Heart left ventricle (tissue), 16 donors: ENCODE measurements at regions not wholly inside any gene's neighbourhood (a gene's known extent, or its start where the extent isn't known, plus 50 kb on each side); places are given as distances from the start of the nearest gene placed in this dataset.

Source experiments
- ATAC-seq, 4 donors: fragments of 200-7000 bp; cut with Tn5 transposase; one replicate each; pipeline ENCODE4 v1.9.1; 2020 to 2022; ENCODE audit warnings: moderate library complexity in 4 of 4, mild to moderate bottlenecking in 3 of 4, moderate number of reproducible peaks in 1 of 4
- DNase-seq, 5 donors: peaks; one replicate each; pipeline ENCODE4 v3.0.0-alpha.2; 2020
- H3K27ac ChIP-seq, 12 donors: fragments of 200-600 bp; sonication (generic) in 4 of 12; one replicate each; pipeline versions ENCODE4 v1.5.0 to v1.8.0; 2016 to 2022; ENCODE audit warnings: mild to moderate bottlenecking in 2 of 12
- H3K27me3 ChIP-seq, 9 donors: fragments of 200-600 bp; sonication (generic) in 2 of 9; one replicate each; pipeline versions ENCODE4 v1.5.1 to v1.8.0; 2016 to 2022; ENCODE audit warnings: mild to moderate bottlenecking in 3 of 9
- H3K36me3 ChIP-seq, 9 donors: fragments of 200-600 bp; sonication (generic) in 2 of 9; one replicate each; pipeline versions ENCODE4 v1.5.0 to v1.8.0; 2018 to 2022; ENCODE audit warnings: mild to moderate bottlenecking in 2 of 9
- H3K4me1 ChIP-seq, 12 donors: fragments of 200-600 bp; sonication (generic) in 4 of 12; one replicate each; pipeline versions ENCODE4 v1.5.0 to v1.8.0; 2016 to 2022; ENCODE audit warnings: mild to moderate bottlenecking in 3 of 12
- H3K4me3 ChIP-seq, 12 donors: fragments of 200-600 bp; sonication (generic) in 4 of 12; one replicate each; pipeline versions ENCODE4 v1.5.0 to v1.8.0; 2017 to 2022; ENCODE audit warnings: mild to moderate bottlenecking in 9 of 12, moderate library complexity in 4 of 12
- H3K9me3 ChIP-seq, 12 donors: fragments of 200-600 bp; sonication (generic) in 4 of 12; one replicate each; pipeline versions ENCODE4 v1.5.0 to v1.8.0; 2016 to 2022; ENCODE audit warnings: mild to moderate bottlenecking in 1 of 12
- CTCF ChIP-seq, 12 donors: fragments of 200-600 bp; sonication (generic) in 4 of 12; IDR thresholded peaks; one replicate each; pipeline versions ENCODE4 v1.5.0 to v1.8.0; 2018 to 2022; ENCODE audit warnings: antibody characterized with exemption in 12 of 12, mild to moderate bottlenecking in 5 of 12
- POLR2A ChIP-seq, 2 donors: fragments of 450-650 bp; IDR thresholded peaks; one replicate each; pipeline ENCODE4 v1.6.1; 2017; ENCODE audit warnings: antibody characterized with exemption in 2 of 2, mild to moderate bottlenecking in 2 of 2, moderate library complexity in 2 of 2
- whole genome bisulfite sequencing, 4 donors: extraction: QIAGEN DNeasy Blood & Tissue Kit in 2 of 4; methylation state at CpG; one replicate each; pipeline versions ENCODE4 v1.1.5 to v1.1.7; 2013 to 2018; 5-methylcytosine and 5-hydroxymethylcytosine counted together
- intact Hi-C, 10 donors: fragments of 100-400 bp; cut with DNase I; formaldehyde crosslinking; loops; one replicate each; pipeline versions ENCODE4 v1.11.1 to v1.14.2; 2022
- donor health status: ischemic (EF 13 %, LVEDD 7.1; RV severe dilation, severe dysfunction).
- donor health status: healthy with polysubstance abuse.
- donor health status: DM: no; HTN: yes; CAD: no.
- donor health status: DM: no; HTN: no; CAD: no.
- donor health status: ischemic (EF 25% LVEDD 6.9; RV normal size, moderate dysfunction).
- donor health status: ischemic (EF 25% LVEDD 5.7; RV mildly dilated, moderate dysfunction).
- donor health status: healthy.
- donor health status: DM: yes; HTN: yes; CAD: no.
- donor health status: ischemic (EF 35%, LVEDD 5.7; RV mildly dilated, moderate dysfunction).
- donor health status: nonischemic (EF 11% LVEDD 7.7; RV severe dilation, severe dysfunction).
- donor health status: DM: yes; HTN: yes; CAD: no.
- donor health status: PGD.
- donor health status: ischemic (EF 29% LVEDD 5.4; RV normal size, mild dysfunction).
- donor health status: nonischemic (EF 23%, LVEDD 6.1; RV moderate dilation, normal function).

- H3K4me3 ChIP-seq, result no peak overlapping the region
- intact Hi-C loops, result no loop called here
- H3K4me1 ChIP-seq, result no peaks in the 10 kb centered on the region
- no peak overlapping the region for H3K27ac ChIP-seq
- H3K36me3 ChIP-seq, result no peaks in the 10 kb centered on the region
- ATAC-seq, result no peak
- DNase-seq, result no peak
- WGBS, 4 donors, result 42 to 69% (median 44%) methylated on average over 5 of the region's 5 CpGs
- H3K9me3 ChIP-seq, result peaks cover 0 to 30% (median 21%) of the 10 kb centered on the region in 12 donors
- TF ChIP-seq CTCF (IDR thresholded peaks at IDR 0.05), result no peak
- peaks cover 0 to 28% (median 15%) of the 10 kb centered on the region in 9 donors for H3K27me3 ChIP-seq
Measured at GRCh38 chr6:166014966-166015365, 152.7 kb downstream of the TBXT start.

GRCh38 chr6:166010136-166010960 lies 157.3 kb downstream of the TBXT start:
- intact Hi-C loops, result no loop called here
- ATAC-seq (no peak), DNase-seq (no peak)
- H3K4me1 ChIP-seq, result peaks cover 0 to 38% (median 21%) of the 10 kb centered on the region in 12 donors
- peaks cover 9 to 71% (median 55%) of the 10 kb centered on the region in 9 donors for H3K27me3 ChIP-seq
- H3K9me3 ChIP-seq, result no peaks in the 10 kb centered on the region
- no peaks in the 10 kb centered on the region for H3K36me3 ChIP-seq
- WGBS, 4 donors, result 45 to 57% (median 50%) methylated on average over 11 of the region's 11 CpGs
- no peak overlapping the region for H3K27ac ChIP-seq
- no peak for TF ChIP-seq CTCF (IDR thresholded peaks at IDR 0.05)
- no peak for TF ChIP-seq POLR2A (IDR thresholded peaks at IDR 0.05)
- no peak overlapping the region for H3K4me3 ChIP-seq

GRCh38 chr6:166009385-166010031 lies 158.1 kb downstream of the TBXT start:
- intact Hi-C loops, result loop anchor here in 2 of 10 donors (5.0 kb wide), 1 partner anchor 88 kb away; no protein-coding TSS in a partner anchor

More at GRCh38 chr6:166009385-166010031, 158.1 kb downstream of the TBXT start:
- Histone ChIP-seq H3K36me3 (no peaks in the 10 kb centered on the region), H3K27me3 (peaks cover 12 to 75% (median 56%) of the 10 kb centered on the region in 9 donors), H3K9me3 (peaks cover 0 to 3% (median 0%) of the 10 kb centered on the region in 12 donors), H3K27ac (no peak overlapping the region), H3K4me1 (peaks cover 0 to 38% (median 21%) of the 10 kb centered on the region in 12 donors), H3K4me3 (peak overlapping the region in 5 of 12 donors; percentile 26 to 46 (median 36))
- DNase-seq (no peak), ATAC-seq (no peak)
- 62 to 72% (median 64%) methylated on average over 8 of the region's 8 CpGs for WGBS, 4 donors
- no peak for TF ChIP-seq POLR2A (IDR thresholded peaks at IDR 0.05)
- TF ChIP-seq CTCF (IDR thresholded peaks at IDR 0.05), result no peak
